K562 (cell line): ENCODE measurements at regions not wholly inside any gene's neighbourhood (a gene's known extent, or its start where the extent isn't known, plus 50 kb on each side); places are given as distances from the start of the nearest gene placed in this dataset.

ENCODE experiments used
- ATAC-seq: fragments of 200-7000 bp; cut with Tn5 transposase; 3 replicates; pipeline ENCODE4 v1.9.1; 2020; ENCODE audit warnings: moderate library complexity
- BruUV-seq: library from RNA; stranded (reverse); fragments of 400-500 nt; replicated peaks from 2 replicates; lab custom pipeline; 2021; lab: Mats Ljungman, UMichigan
- CTCF ChIA-PET: fragments of 300-600 bp; formaldehyde crosslinking; extraction: SDS; loops from one replicate; lab custom pipeline; 2021; ENCODE audit warnings: low intra/inter-chr PET ratio; lab: Yijun Ruan, JAX
- POLR2A ChIA-PET: fragments of 300-600, 350-650 bp; sonication (Branson Sonifier 250); formaldehyde crosslinking; extraction: SDS; loops from one replicate; lab custom pipeline; 2021; ENCODE audit warnings: antibody characterized with exemption, inconsistent platforms; lab: Yijun Ruan, JAX
- DNase-seq, 4 experiments: peaks; one replicate each; pipeline versions ENCODE4 v3.0.0 to v3.0.0-alpha.2; 2011 to 2018; ENCODE audit warnings: low spot score in 3 of 4, mixed read lengths in 3 of 4; ENCODE audit errors: extremely low read depth in 1 of 4
- FAIRE-seq: peaks from 2 replicates; lab custom pipeline; 2011; peaks lifted over from hg19 to GRCh38; lab: Jason Lieb, UNC
- H2AFZ ChIP-seq: 2 replicates; pipeline ENCODE4 v1.6.0; 2011; ENCODE audit warnings: low read depth, low read length, control low read depth, inconsistent platforms
- H3K27ac ChIP-seq: fragments of 200-600 bp; 3 replicates; pipeline ENCODE4 v1.8.0; 2011; ENCODE audit warnings: low read depth, mild to moderate bottlenecking, control low read depth, inconsistent platforms, low read length, moderate library complexity, mixed read lengths; ENCODE audit errors: extremely low read depth
- H3K27me3 ChIP-seq, 2 experiments: fragments of 300-600 bp in 1 of 2; 2 replicates in 1 of 2; 3 replicates in 1 of 2; pipeline versions ENCODE4 v1.6.0 to v1.8.0; 2011; ENCODE audit warnings: inconsistent platforms in 2 of 2, low read length in 2 of 2, mild to moderate bottlenecking in 1 of 2, mixed read lengths in 1 of 2, moderate library complexity in 1 of 2; ENCODE audit not compliant: control insufficient read depth in 2 of 2, insufficient read depth in 2 of 2
- H3K36me3 ChIP-seq: fragments of 300-600 bp; 3 replicates; pipeline ENCODE4 v1.8.0; 2011; ENCODE audit warnings: mild to moderate bottlenecking, low read length, inconsistent platforms; ENCODE audit not compliant: control insufficient read depth, insufficient read depth
- H3K4me1 ChIP-seq, 2 experiments: fragments of 200-600 bp in 1 of 2; replicated peaks in 1 of 2; 2 replicates in 1 of 2; 3 replicates in 1 of 2; pipeline versions ENCODE4 v1.5.1 to v1.8.0; 2011; ENCODE audit warnings: inconsistent platforms in 2 of 2, low read length in 2 of 2, mild to moderate bottlenecking in 1 of 2, mixed read lengths in 1 of 2, moderate library complexity in 1 of 2; ENCODE audit not compliant: control insufficient read depth in 2 of 2, insufficient read depth in 2 of 2
- H3K4me2 ChIP-seq: 2 replicates; pipeline ENCODE4 v1.6.1; 2011; ENCODE audit warnings: low read length, control low read depth, inconsistent platforms, mixed read lengths; ENCODE audit not compliant: insufficient read depth
- H3K4me3 ChIP-seq: fragments of 200-600 bp; sonication (generic), shearing (Covaris generic); 2 replicates; pipeline ENCODE4 v1.5.1; 2016; ENCODE audit warnings: control low read depth, inconsistent platforms
- H3K79me2 ChIP-seq: fragments of 200-600 bp; 3 replicates; pipeline ENCODE4 v1.8.0; 2011; ENCODE audit warnings: low read length, inconsistent platforms; ENCODE audit not compliant: control insufficient read depth, insufficient read depth
- H3K9ac ChIP-seq, 2 experiments: 2 replicates each; pipeline versions ENCODE4 v1.6.0 to v1.6.1; 2011; ENCODE audit warnings: low read depth in 2 of 2, low read length in 2 of 2, control low read depth in 1 of 2, inconsistent platforms in 1 of 2, mild to moderate bottlenecking in 1 of 2, mixed read lengths in 1 of 2; ENCODE audit not compliant: insufficient read depth in 1 of 2
- H3K9me1 ChIP-seq: one replicate; pipeline ENCODE4 v1.6.0; 2011; ENCODE audit warnings: inconsistent platforms, mild to moderate bottlenecking, low read length, moderate library complexity; ENCODE audit not compliant: control insufficient read depth, insufficient read depth
- H3K9me3 ChIP-seq: replicated peaks from 2 replicates; pipeline ENCODE4 v1.5.1; 2011; ENCODE audit warnings: low read depth, low read length, inconsistent platforms; ENCODE audit not compliant: control insufficient read depth, insufficient read depth
- H4K20me1 ChIP-seq: replicated peaks from 2 replicates; pipeline ENCODE4 v1.6.1; 2011; ENCODE audit warnings: low read length, inconsistent platforms, mixed read lengths; ENCODE audit not compliant: control insufficient read depth, insufficient read depth
- ARHGAP35 ChIP-seq: fragments of 450-650 bp; IDR thresholded peaks from 2 replicates; pipeline ENCODE4 v1.6.1; 2018; ENCODE audit not compliant: partially characterized antibody
- CREB3 ChIP-seq: fragments of 450-650 bp; conservative IDR thresholded peaks from 2 replicates; pipeline ENCODE4 v1.6.1; 2016; ENCODE audit warnings: missing genetic modification characterization, low read depth, mild to moderate bottlenecking, missing compliant biosample characterization, moderate library complexity
- EP400 ChIP-seq: fragments of 450-650 bp; IDR thresholded peaks from 2 replicates; pipeline ENCODE4 v1.6.1; 2017; ENCODE audit warnings: antibody characterized with exemption, mild to moderate bottlenecking, moderate library complexity
- FOS ChIP-seq: IDR thresholded peaks from 3 replicates; pipeline ENCODE4 v1.6.1; 2011; ENCODE audit not compliant: insufficient read length; ENCODE audit errors: extremely low read depth
- GABPA ChIP-seq: fragments of 200-800 bp; sonication (Bioruptor generic); conservative IDR thresholded peaks from 2 replicates; pipeline ENCODE4 v1.6.1; 2016; ENCODE audit warnings: low read depth, missing genetic modification characterization, missing compliant biosample characterization
- HDAC8 ChIP-seq: fragments of 450-650 bp; IDR thresholded peaks from 2 replicates; pipeline ENCODE4 v1.6.1; 2016; ENCODE audit warnings: mild to moderate bottlenecking, missing genetic modification characterization, moderate library complexity, missing compliant biosample characterization
- MTF1 ChIP-seq: fragments of 250-450 bp; sonication (Bioruptor Pico); IDR thresholded peaks from 2 replicates; pipeline ENCODE4 v1.9.0; 2021; ENCODE audit warnings: moderate library complexity, mild to moderate bottlenecking, inconsistent platforms, borderline replicate concordance
- RERE ChIP-seq: sonication (generic); formaldehyde crosslinking; IDR thresholded peaks from 2 replicates; pipeline ENCODE4 v1.8.0; 2023; ENCODE audit warnings: missing genetic modification reagents, mild to moderate bottlenecking, borderline replicate concordance
- RNF2 ChIP-seq: sonication (generic); IDR thresholded peaks from 2 replicates; pipeline ENCODE4 v1.6.1; 2016
- SAFB ChIP-seq: fragments of 200-400 bp; formaldehyde crosslinking; IDR thresholded peaks from 2 replicates; pipeline ENCODE4 v1.6.1; 2017; ENCODE audit warnings: low read depth, low read length, borderline replicate concordance
- TAF9B ChIP-seq: fragments of 450-650 bp; IDR thresholded peaks from 2 replicates; pipeline ENCODE4 v1.6.1; 2018; ENCODE audit warnings: mild to moderate bottlenecking; ENCODE audit not compliant: partially characterized antibody
- THAP7 ChIP-seq: fragments of 250-450 bp; sonication (Bioruptor Pico); IDR thresholded peaks from 2 replicates; pipeline ENCODE4 v1.5.0; 2021
- ZC3H11A ChIP-seq: IDR thresholded peaks from 2 replicates; pipeline ENCODE4 v1.6.1; 2012; ENCODE audit warnings: low read depth, low read length, improper control_type of control experiment
- ZNF324 ChIP-seq: fragments of 250-450 bp; sonication (Bioruptor Pico); IDR thresholded peaks from 2 replicates; pipeline ENCODE4 v1.4.0; 2020; ENCODE audit warnings: mild to moderate bottlenecking
- ZNF561 ChIP-seq: fragments of 450-650 bp; formaldehyde crosslinking; conservative IDR thresholded peaks from 2 replicates; pipeline ENCODE4 v1.4.0; 2020; ENCODE audit warnings: mild to moderate bottlenecking, moderate library complexity
- WGBS: fragments of 100-300 bp; shearing (Covaris generic); methylation state at CpG from one replicate; pipeline ENCODE4 v1.1.6; 2016; ENCODE audit warnings: low coverage, mixed read lengths; ENCODE audit not compliant: insufficient coverage; ENCODE audit errors: missing lambda C conversion rate; 5-methylcytosine and 5-hydroxymethylcytosine counted together
- in situ Hi-C: fragments of 300-500 bp; cut with MboI; formaldehyde crosslinking; loops from 4 replicates; pipeline ENCODE4 v1.15.0; 2018; ENCODE audit warnings: inconsistent platforms, mixed read lengths
- intact Hi-C: fragments of 100-400 bp; cut with micrococcal nuclease; formaldehyde crosslinking; loops from 2 replicates; pipeline ENCODE4 v1.14.2; 2022
- TF ChIP-seq, protein P1 (sequence below): sonication (generic); formaldehyde crosslinking; IDR thresholded peaks from 2 replicates; pipeline ENCODE4 v1.9.0; 2022; ENCODE audit warnings: mild to moderate bottlenecking, missing genetic modification reagents

- DNase-seq: no peak
- Histone ChIP-seq H3K27ac (no peak overlapping the region), H3K9ac (no peak overlapping the region), H3K4me3 (no peak overlapping the region), H3K79me2 (no peaks in the 10 kb centered on the region), H3K4me2 (no peak overlapping the region), H3K4me1 (no peaks in the 10 kb centered on the region), H3K9me3 (no peaks in the 10 kb centered on the region), H4K20me1 (no peaks in the 10 kb centered on the region), H3K9me1 (no peaks in the 10 kb centered on the region), H2AFZ (no peak overlapping the region), H3K36me3 (no peaks in the 10 kb centered on the region), H3K27me3 (no peaks in the 10 kb centered on the region)
- no peak for ATAC-seq
- intact Hi-C loops (loop anchor here (10.0 kb wide), 1 partner anchor 219 kb away; no protein-coding TSS in a partner anchor), in situ Hi-C loops (no loop called here)
- POLR2A ChIA-PET: no interaction called here
- CTCF ChIA-PET: no interaction called here
- BruUV-seq: no TSS peak
- FAIRE-seq: no peak
- 0% methylated on average over 3 of the region's 3 CpGs for WGBS
- TF ChIP-seq EP400 (no peak), CREB3 (tag) (no peak), ZNF561 (CRISPR knock-in tag) (no peak), TAF9B (no peak), ZC3H11A (no peak), RNF2 (no peak), MTF1 (no peak), ZNF324 (CRISPR knock-in tag) (no peak), THAP7 (CRISPR knock-in tag) (no peak), FOS (no peak), RERE (no peak), GABPA (tag) (no peak), ARHGAP35 (no peak), SAFB (no peak), HDAC8 (tag) (no peak)
- TF ChIP-seq, protein P1, sequence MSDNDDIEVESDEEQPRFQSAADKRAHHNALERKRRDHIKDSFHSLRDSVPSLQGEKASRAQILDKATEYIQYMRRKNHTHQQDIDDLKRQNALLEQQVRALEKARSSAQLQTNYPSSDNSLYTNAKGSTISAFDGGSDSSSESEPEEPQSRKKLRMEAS: no peak
These were observed 990.7 kb downstream of the SORCS1 start for GRCh38 chr10:106173838-106174237.
